ENCODE measurements at regions not wholly inside any gene's neighbourhood (a gene's known extent, or its start where the extent isn't known, plus 50 kb on each side); places are given as distances from the start of the nearest gene placed in this dataset.

- Mint-ChIP-seq H3K4me1 (ENCODE audit: low read depth) (no peaks in the 10 kb centered on the region), H3K9me3 (peaks cover 11% of the 10 kb centered on the region), H3K36me3 (ENCODE audit: low read depth) (no peaks in the 10 kb centered on the region), H3K27me3 (no peaks in the 10 kb centered on the region), H3K4me3 (no peak overlapping the region), H3K27ac (no peak overlapping the region)
- no peak for ATAC-seq
- CTCF ChIA-PET: no interaction called here
- no peak for DNase-seq
- no peak for TF ChIP-seq CTCF (IDR thresholded peaks at IDR 0.05)
- intact Hi-C loops (cut with micrococcal nuclease): no loop called here
- POLR2A ChIA-PET: no interaction called here
Observed at GRCh38 chr7:46566097-46566774, 645.2 kb upstream of the IGFBP3 start.

- no peak overlapping the region for H3K27ac Mint-ChIP-seq
- H3K9me3 Mint-ChIP-seq: peaks cover 15% of the 10 kb centered on the region
- ATAC-seq (no peak), DNase-seq (no peak)
- no peak for TF ChIP-seq CTCF (IDR thresholded peaks at IDR 0.05)
- no peaks in the 10 kb centered on the region for H3K27me3 Mint-ChIP-seq
- ChIA-PET CTCF (no interaction called here), POLR2A (no interaction called here)
- intact Hi-C loops (cut with micrococcal nuclease): no loop called here
- H3K4me3 Mint-ChIP-seq: no peak overlapping the region
- H3K4me1 Mint-ChIP-seq (ENCODE audit: low read depth): no peaks in the 10 kb centered on the region
- H3K36me3 Mint-ChIP-seq (ENCODE audit: low read depth): no peaks in the 10 kb centered on the region
Observed at GRCh38 chr7:46565253-46566096, 644.4 kb upstream of the IGFBP3 start.

- ATAC-seq: no peak
- Mint-ChIP-seq H3K27me3 (no peaks in the 10 kb centered on the region), H3K4me1 (ENCODE audit: low read depth) (no peaks in the 10 kb centered on the region), H3K27ac (no peak overlapping the region), H3K4me3 (no peak overlapping the region), H3K9me3 (peaks cover 15% of the 10 kb centered on the region), H3K36me3 (ENCODE audit: low read depth) (no peaks in the 10 kb centered on the region)
- intact Hi-C loops (cut with micrococcal nuclease): no loop called here
- ChIA-PET CTCF (no interaction called here), POLR2A (no interaction called here)
- DNase-seq: no peak
- no peak for TF ChIP-seq CTCF (IDR thresholded peaks at IDR 0.05)
Observed at GRCh38 chr7:46559194-46559832, 638.2 kb upstream of the IGFBP3 start.

GRCh38 chr7:46558482-46559193, 637.6 kb upstream of the IGFBP3 start:
- Mint-ChIP-seq H3K27ac (no peak overlapping the region), H3K9me3 (peaks cover 16% of the 10 kb centered on the region), H3K4me1 (ENCODE audit: low read depth) (no peaks in the 10 kb centered on the region), H3K27me3 (no peaks in the 10 kb centered on the region), H3K36me3 (ENCODE audit: low read depth) (no peaks in the 10 kb centered on the region), H3K4me3 (no peak overlapping the region)
- DNase-seq (no peak), ATAC-seq (no peak)
- CTCF ChIA-PET: no interaction called here
- TF ChIP-seq CTCF (IDR thresholded peaks at IDR 0.05): no peak
- intact Hi-C loops (cut with micrococcal nuclease): no loop called here
- POLR2A ChIA-PET: no interaction called here
